ENCODE measurements at regions not wholly inside any gene's neighbourhood (a gene's known extent, or its start where the extent isn't known, plus 50 kb on each side); places are given as distances from the start of the nearest gene placed in this dataset.

DNA sequence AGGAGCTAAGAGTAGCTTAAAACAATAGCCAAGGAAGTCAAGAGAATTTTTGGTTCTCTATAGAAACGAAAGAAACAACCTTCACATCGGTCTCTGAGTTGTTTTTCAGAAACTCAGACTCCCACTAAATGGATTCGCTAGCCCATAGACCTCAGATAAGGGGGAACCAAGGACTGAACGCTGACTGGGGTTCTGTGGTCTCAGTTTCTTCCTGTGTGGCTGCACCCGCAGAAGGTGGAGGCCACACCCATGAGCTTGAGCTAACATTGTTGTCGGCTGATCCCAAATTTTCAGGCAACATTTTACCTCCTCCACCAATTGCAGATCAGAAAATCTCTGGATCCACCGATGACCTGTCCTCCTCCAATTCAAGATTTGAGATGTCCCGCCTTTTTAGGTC lies 456.1 kb downstream of the AJAP1 start (continued):
- TF ChIP-seq, protein P1, sequence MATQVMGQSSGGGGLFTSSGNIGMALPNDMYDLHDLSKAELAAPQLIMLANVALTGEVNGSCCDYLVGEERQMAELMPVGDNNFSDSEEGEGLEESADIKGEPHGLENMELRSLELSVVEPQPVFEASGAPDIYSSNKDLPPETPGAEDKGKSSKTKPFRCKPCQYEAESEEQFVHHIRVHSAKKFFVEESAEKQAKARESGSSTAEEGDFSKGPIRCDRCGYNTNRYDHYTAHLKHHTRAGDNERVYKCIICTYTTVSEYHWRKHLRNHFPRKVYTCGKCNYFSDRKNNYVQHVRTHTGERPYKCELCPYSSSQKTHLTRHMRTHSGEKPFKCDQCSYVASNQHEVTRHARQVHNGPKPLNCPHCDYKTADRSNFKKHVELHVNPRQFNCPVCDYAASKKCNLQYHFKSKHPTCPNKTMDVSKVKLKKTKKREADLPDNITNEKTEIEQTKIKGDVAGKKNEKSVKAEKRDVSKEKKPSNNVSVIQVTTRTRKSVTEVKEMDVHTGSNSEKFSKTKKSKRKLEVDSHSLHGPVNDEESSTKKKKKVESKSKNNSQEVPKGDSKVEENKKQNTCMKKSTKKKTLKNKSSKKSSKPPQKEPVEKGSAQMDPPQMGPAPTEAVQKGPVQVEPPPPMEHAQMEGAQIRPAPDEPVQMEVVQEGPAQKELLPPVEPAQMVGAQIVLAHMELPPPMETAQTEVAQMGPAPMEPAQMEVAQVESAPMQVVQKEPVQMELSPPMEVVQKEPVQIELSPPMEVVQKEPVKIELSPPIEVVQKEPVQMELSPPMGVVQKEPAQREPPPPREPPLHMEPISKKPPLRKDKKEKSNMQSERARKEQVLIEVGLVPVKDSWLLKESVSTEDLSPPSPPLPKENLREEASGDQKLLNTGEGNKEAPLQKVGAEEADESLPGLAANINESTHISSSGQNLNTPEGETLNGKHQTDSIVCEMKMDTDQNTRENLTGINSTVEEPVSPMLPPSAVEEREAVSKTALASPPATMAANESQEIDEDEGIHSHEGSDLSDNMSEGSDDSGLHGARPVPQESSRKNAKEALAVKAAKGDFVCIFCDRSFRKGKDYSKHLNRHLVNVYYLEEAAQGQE (IDR thresholded peaks at IDR 0.05; ENCODE audit: unreplicated experiment) = no peak

DNA sequence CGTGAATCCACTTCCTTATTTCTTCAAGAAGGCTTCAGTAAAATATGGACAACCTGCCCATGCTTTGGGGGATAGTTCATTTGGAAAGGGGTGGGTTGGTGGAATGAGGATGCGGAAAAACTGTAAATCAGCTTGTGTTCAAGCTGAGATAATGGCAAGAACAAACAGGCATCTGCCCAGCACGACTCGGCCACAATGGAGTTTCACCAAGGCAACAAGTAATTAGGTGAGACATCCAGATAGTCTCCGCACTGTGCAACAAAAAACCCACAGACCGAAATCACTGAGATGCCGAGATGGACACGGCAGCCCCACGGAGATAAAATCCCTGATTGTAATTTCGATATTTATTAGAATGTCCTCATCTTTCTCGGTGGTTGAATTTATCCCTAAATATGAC lies 455.2 kb downstream of the AJAP1 start:
- Mint-ChIP-seq H3K4me3 (no peak overlapping the region), H3K4me1 (peaks cover 37% of the 10 kb centered on the region), H3K36me3 (ENCODE audit: low read depth) (no peaks in the 10 kb centered on the region), H3K27me3 (ENCODE audit: insufficient read depth, low read depth, poor library complexity) (peaks cover 8% of the 10 kb centered on the region), H3K27ac (no peak overlapping the region), H3K9me3 (no peaks in the 10 kb centered on the region; the same call in 2 of the 3 replicates)
- Histone ChIP-seq H3K27me3 (ENCODE audit: insufficient read depth) (no peaks in the 10 kb centered on the region), H3K36me3 (ENCODE audit: insufficient read depth) (peaks cover 5% of the 10 kb centered on the region), H3K4me3 (no peak overlapping the region), H4K20me1 (replicated peaks; ENCODE audit: insufficient read depth) (no peaks in the 10 kb centered on the region), H3K79me2 (replicated peaks; ENCODE audit: insufficient read depth) (no peaks in the 10 kb centered on the region), H3F3A (replicated peaks; ENCODE audit: low read depth) (no peaks in the 10 kb centered on the region), H3K4me1 (ENCODE audit: insufficient read depth) (no peaks in the 10 kb centered on the region), H2AFZ (no peak overlapping the region), H3K9me2 (ENCODE audit: insufficient read depth) (no peaks in the 10 kb centered on the region), H3K4me2 (no peak overlapping the region), H3K27ac (ENCODE audit: low read depth) (no peak overlapping the region)
- DNase-seq (ENCODE audit: low spot score) = no peak
- no peak for ATAC-seq
- TF ChIP-seq POLR2AphosphoS5 (IDR thresholded peaks at IDR 0.05; ENCODE audit: low read depth) = no peak
- no peak for TF ChIP-seq CREB1 (CRISPR knock-in tag; IDR thresholded peaks at IDR 0.05; ENCODE audit: low read depth)
- TF ChIP-seq EZH2 (IDR thresholded peaks at IDR 0.05; ENCODE audit: low read depth, unreplicated experiment) = no peak
- TF ChIP-seq ZNF114 (CRISPR knock-in tag; IDR thresholded peaks at IDR 0.05) = no peak
- TF ChIP-seq, protein P2, sequence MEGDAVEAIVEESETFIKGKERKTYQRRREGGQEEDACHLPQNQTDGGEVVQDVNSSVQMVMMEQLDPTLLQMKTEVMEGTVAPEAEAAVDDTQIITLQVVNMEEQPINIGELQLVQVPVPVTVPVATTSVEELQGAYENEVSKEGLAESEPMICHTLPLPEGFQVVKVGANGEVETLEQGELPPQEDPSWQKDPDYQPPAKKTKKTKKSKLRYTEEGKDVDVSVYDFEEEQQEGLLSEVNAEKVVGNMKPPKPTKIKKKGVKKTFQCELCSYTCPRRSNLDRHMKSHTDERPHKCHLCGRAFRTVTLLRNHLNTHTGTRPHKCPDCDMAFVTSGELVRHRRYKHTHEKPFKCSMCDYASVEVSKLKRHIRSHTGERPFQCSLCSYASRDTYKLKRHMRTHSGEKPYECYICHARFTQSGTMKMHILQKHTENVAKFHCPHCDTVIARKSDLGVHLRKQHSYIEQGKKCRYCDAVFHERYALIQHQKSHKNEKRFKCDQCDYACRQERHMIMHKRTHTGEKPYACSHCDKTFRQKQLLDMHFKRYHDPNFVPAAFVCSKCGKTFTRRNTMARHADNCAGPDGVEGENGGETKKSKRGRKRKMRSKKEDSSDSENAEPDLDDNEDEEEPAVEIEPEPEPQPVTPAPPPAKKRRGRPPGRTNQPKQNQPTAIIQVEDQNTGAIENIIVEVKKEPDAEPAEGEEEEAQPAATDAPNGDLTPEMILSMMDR (conservative IDR thresholded peaks at IDR 0.05; ENCODE audit: low read depth in 2 of 2) = no peak
- TF ChIP-seq, protein P3, sequence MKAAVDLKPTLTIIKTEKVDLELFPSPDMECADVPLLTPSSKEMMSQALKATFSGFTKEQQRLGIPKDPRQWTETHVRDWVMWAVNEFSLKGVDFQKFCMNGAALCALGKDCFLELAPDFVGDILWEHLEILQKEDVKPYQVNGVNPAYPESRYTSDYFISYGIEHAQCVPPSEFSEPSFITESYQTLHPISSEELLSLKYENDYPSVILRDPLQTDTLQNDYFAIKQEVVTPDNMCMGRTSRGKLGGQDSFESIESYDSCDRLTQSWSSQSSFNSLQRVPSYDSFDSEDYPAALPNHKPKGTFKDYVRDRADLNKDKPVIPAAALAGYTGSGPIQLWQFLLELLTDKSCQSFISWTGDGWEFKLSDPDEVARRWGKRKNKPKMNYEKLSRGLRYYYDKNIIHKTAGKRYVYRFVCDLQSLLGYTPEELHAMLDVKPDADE (IDR thresholded peaks at IDR 0.05) = no peak
- no peak for TF ChIP-seq ZNF331 (CRISPR knock-in tag; IDR thresholded peaks at IDR 0.05; ENCODE audit: low read depth)
- TF ChIP-seq STAT1 (IDR thresholded peaks at IDR 0.05; ENCODE audit: unreplicated experiment) = no peak
- TF ChIP-seq NANOG (IDR thresholded peaks at IDR 0.05; ENCODE audit: borderline replicate concordance) = no peak
- no peak for TF ChIP-seq EZH2phosphoT487 (IDR thresholded peaks at IDR 0.05; ENCODE audit: unreplicated experiment)
- TF ChIP-seq, protein P4, sequence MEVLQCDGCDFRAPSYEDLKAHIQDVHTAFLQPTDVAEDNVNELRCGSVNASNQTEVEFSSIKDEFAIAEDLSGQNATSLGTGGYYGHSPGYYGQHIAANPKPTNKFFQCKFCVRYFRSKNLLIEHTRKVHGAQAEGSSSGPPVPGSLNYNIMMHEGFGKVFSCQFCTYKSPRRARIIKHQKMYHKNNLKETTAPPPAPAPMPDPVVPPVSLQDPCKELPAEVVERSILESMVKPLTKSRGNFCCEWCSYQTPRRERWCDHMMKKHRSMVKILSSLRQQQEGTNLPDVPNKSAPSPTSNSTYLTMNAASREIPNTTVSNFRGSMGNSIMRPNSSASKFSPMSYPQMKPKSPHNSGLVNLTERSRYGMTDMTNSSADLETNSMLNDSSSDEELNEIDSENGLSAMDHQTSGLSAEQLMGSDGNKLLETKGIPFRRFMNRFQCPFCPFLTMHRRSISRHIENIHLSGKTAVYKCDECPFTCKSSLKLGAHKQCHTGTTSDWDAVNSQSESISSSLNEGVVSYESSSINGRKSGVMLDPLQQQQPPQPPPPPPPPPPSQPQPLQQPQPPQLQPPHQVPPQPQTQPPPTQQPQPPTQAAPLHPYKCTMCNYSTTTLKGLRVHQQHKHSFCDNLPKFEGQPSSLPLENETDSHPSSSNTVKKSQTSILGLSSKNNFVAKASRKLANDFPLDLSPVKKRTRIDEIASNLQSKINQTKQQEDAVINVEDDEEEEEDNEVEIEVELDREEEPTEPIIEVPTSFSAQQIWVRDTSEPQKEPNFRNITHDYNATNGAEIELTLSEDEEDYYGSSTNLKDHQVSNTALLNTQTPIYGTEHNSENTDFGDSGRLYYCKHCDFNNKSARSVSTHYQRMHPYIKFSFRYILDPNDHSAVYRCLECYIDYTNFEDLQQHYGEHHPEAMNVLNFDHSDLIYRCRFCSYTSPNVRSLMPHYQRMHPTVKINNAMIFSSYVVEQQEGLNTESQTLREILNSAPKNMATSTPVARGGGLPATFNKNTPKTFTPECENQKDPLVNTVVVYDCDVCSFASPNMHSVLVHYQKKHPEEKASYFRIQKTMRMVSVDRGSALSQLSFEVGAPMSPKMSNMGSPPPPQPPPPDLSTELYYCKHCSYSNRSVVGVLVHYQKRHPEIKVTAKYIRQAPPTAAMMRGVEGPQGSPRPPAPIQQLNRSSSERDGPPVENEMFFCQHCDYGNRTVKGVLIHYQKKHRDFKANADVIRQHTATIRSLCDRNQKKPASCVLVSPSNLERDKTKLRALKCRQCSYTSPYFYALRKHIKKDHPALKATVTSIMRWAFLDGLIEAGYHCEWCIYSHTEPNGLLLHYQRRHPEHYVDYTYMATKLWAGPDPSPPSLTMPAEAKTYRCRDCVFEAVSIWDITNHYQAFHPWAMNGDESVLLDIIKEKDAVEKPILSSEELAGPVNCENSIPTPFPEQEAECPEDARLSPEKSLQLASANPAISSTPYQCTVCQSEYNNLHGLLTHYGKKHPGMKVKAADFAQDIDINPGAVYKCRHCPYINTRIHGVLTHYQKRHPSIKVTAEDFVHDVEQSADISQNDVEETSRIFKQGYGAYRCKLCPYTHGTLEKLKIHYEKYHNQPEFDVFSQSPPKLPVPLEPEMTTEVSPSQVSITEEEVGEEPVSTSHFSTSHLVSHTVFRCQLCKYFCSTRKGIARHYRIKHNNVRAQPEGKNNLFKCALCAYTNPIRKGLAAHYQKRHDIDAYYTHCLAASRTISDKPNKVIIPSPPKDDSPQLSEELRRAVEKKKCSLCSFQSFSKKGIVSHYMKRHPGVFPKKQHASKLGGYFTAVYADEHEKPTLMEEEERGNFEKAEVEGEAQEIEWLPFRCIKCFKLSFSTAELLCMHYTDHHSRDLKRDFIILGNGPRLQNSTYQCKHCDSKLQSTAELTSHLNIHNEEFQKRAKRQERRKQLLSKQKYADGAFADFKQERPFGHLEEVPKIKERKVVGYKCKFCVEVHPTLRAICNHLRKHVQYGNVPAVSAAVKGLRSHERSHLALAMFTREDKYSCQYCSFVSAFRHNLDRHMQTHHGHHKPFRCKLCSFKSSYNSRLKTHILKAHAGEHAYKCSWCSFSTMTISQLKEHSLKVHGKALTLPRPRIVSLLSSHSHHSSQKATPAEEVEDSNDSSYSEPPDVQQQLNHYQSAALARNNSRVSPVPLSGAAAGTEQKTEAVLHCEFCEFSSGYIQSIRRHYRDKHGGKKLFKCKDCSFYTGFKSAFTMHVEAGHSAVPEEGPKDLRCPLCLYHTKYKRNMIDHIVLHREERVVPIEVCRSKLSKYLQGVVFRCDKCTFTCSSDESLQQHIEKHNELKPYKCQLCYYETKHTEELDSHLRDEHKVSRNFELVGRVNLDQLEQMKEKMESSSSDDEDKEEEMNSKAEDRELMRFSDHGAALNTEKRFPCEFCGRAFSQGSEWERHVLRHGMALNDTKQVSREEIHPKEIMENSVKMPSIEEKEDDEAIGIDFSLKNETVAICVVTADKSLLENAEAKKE (CRISPR knock-in tag; IDR thresholded peaks at IDR 0.05) = no peak
